Ovary (tissue), 7 donors: ENCODE measurements at regions not wholly inside any gene's neighbourhood (a gene's known extent, or its start where the extent isn't known, plus 50 kb on each side); places are given as distances from the start of the nearest gene placed in this dataset.

Experiments used
- DNase-seq, 5 donors: peaks; one replicate each; pipeline ENCODE4 v3.0.0-alpha.2; 2019 to 2020
- H3K27ac ChIP-seq, 2 donors: fragments of 200-600 bp; one replicate each; pipeline versions ENCODE4 v1.5.1 to v1.8.0; 2019 to 2022
- H3K27me3 ChIP-seq: fragments of 200-600 bp; one replicate; pipeline ENCODE4 v1.8.0; 2022
- H3K36me3 ChIP-seq: fragments of 200-600 bp; sonication (generic); one replicate; pipeline ENCODE4 v1.5.1; 2019
- H3K4me1 ChIP-seq: one replicate; pipeline ENCODE4 v1.8.1; 2013; ENCODE audit warnings: mild to moderate bottlenecking, moderate library complexity; ENCODE audit not compliant: insufficient read depth
- H3K4me3 ChIP-seq: fragments of 200-600 bp; sonication (generic); one replicate; pipeline ENCODE4 v1.5.1; 2017
- H3K9me3 ChIP-seq, 2 donors: fragments of 200-600 bp in 1 of 2; sonication (generic) in 1 of 2; one replicate each; pipeline versions ENCODE4 v1.5.1 to v1.8.1; 2013 to 2019; ENCODE audit warnings: mild to moderate bottlenecking in 1 of 2, moderate library complexity in 1 of 2
- EP300 ChIP-seq: sonication (generic); formaldehyde crosslinking; IDR thresholded peaks from one replicate; pipeline ENCODE4 v1.6.1; 2017; ENCODE audit warnings: antibody characterized with exemption
- POLR2A ChIP-seq: fragments of 450-650 bp; IDR thresholded peaks from one replicate; pipeline ENCODE4 v1.6.1; 2017; ENCODE audit warnings: antibody characterized with exemption, mild to moderate bottlenecking, moderate library complexity
- WGBS, 3 donors: extraction: QIAGEN DNeasy Blood & Tissue Kit in 1 of 3; methylation state at CpG; one replicate each; pipeline versions ENCODE4 v1.1.5 to v1.1.7; 2013 to 2017; 5-methylcytosine and 5-hydroxymethylcytosine counted together
- intact Hi-C, 4 donors: fragments of 100-400 bp; cut with DNase I; formaldehyde crosslinking; loops; one replicate each; pipeline versions ENCODE4 v1.11.0 to v1.15.1; 2022 to 2023
- TF ChIP-seq, protein P1 (sequence below), 3 donors: fragments of 450-650 bp in 2 of 3; fragments of 200-600 bp in 1 of 3; IDR thresholded peaks; one replicate each; pipeline versions ENCODE4 v1.5.1 to v1.8.0; 2016 to 2022; ENCODE audit warnings: antibody characterized with exemption in 3 of 3, mild to moderate bottlenecking in 1 of 3
- donor health status: DM: no; HTN: no; CAD: no; lungs with moderate emphysema.
- donor health status: DM: no; HTN: no; CAD: no.
- donor health status: Bipolar disorder and iron deficiency.
- donor health status: DM: no; HTN: no; CAD: no.
- donor health status: DM: yes; HTN: yes; CAD: no.

DNA sequence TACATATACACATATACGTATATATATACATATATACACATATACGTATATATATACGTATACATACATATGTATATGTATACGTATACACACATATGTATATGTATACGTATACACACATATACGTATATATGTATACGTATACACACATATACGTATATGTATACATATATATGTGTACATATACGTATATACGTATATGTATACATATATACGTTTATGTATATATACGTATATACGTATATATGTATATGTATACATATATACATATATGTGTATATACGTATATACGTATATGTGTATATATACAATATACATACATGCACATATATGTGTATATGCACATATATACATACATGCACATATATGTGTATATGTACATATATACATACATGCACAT lies 396.2 kb upstream of the DUSP10 start:
- no peaks in the 10 kb centered on the region for H3K4me1 ChIP-seq
- no peak for DNase-seq
- intact Hi-C loops = no loop called here
- no peaks in the 10 kb centered on the region for H3K36me3 ChIP-seq
- H3K27ac ChIP-seq = no peak overlapping the region
- no peak overlapping the region for H3K4me3 ChIP-seq
- 89 to 93% (median 89%) methylated on average over 15 of the region's 15 CpGs for whole genome bisulfite sequencing, 3 donors
- TF ChIP-seq, protein P1, sequence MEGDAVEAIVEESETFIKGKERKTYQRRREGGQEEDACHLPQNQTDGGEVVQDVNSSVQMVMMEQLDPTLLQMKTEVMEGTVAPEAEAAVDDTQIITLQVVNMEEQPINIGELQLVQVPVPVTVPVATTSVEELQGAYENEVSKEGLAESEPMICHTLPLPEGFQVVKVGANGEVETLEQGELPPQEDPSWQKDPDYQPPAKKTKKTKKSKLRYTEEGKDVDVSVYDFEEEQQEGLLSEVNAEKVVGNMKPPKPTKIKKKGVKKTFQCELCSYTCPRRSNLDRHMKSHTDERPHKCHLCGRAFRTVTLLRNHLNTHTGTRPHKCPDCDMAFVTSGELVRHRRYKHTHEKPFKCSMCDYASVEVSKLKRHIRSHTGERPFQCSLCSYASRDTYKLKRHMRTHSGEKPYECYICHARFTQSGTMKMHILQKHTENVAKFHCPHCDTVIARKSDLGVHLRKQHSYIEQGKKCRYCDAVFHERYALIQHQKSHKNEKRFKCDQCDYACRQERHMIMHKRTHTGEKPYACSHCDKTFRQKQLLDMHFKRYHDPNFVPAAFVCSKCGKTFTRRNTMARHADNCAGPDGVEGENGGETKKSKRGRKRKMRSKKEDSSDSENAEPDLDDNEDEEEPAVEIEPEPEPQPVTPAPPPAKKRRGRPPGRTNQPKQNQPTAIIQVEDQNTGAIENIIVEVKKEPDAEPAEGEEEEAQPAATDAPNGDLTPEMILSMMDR (IDR thresholded peaks at IDR 0.05) = no peak
- TF ChIP-seq POLR2A = no peak
- no peak for TF ChIP-seq EP300
- H3K27me3 ChIP-seq = no peaks in the 10 kb centered on the region
- no peaks in the 10 kb centered on the region for H3K9me3 ChIP-seq

DNA sequence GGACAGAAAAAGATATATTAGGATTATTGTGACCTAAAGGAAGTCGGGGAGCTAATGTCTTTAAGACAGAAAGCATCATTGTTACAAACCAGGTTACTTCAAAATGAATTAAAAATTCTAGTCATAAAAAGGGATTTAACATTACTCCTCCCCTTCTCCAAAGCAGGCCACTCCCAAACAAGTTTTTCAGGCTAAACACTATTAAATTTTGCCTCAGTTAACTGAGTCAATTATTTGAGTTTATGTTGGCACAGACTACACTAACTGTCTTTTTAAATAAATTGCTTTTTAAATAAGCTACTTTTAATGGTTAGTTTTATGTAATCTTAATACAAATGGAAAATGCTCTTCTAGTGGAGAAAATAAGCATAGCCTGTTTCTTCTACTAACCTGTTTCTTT lies 395.0 kb upstream of the DUSP10 start:
- TF ChIP-seq EP300 (no peak), POLR2A (no peak)
- TF ChIP-seq, protein P1 (IDR thresholded peaks at IDR 0.05) = no peak
- Histone ChIP-seq H3K27me3 (no peaks in the 10 kb centered on the region), H3K9me3 (no peaks in the 10 kb centered on the region), H3K27ac (no peak overlapping the region), H3K4me1 (no peaks in the 10 kb centered on the region), H3K4me3 (no peak overlapping the region), H3K36me3 (no peaks in the 10 kb centered on the region)
- intact Hi-C loops = no loop called here
- 60 to 82% (median 70%) methylated on average over 1 of the region's 1 CpG for WGBS, 3 donors
- DNase-seq = no peak

DNA sequence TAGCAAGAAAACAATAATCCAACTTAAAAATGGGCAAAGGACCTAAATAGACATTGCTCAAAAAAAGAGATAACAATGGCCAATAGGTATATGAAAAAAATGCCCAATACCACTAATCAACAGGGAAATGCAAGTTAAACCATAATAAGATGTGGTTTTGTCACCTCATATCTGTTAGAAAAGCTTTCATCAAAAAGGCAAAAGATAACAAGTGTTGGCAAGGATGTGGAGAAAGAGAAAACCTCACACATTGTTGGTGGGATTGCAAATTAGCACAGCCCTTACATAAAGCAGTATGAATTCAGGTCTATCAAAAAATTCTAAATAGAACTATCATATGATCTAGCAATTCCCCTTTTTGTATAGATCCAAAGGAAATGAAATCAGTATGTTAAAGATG lies 387.2 kb upstream of the DUSP10 start:
- Histone ChIP-seq H3K4me3 (no peak overlapping the region), H3K4me1 (no peaks in the 10 kb centered on the region), H3K27me3 (no peaks in the 10 kb centered on the region), H3K27ac (no peak overlapping the region), H3K36me3 (no peaks in the 10 kb centered on the region), H3K9me3 (no peaks in the 10 kb centered on the region)
- no peak for TF ChIP-seq POLR2A
- TF ChIP-seq, protein P1 (IDR thresholded peaks at IDR 0.05) = no peak
- TF ChIP-seq EP300 = no peak
- DNase-seq = no peak
- intact Hi-C loops = no loop called here

DNA sequence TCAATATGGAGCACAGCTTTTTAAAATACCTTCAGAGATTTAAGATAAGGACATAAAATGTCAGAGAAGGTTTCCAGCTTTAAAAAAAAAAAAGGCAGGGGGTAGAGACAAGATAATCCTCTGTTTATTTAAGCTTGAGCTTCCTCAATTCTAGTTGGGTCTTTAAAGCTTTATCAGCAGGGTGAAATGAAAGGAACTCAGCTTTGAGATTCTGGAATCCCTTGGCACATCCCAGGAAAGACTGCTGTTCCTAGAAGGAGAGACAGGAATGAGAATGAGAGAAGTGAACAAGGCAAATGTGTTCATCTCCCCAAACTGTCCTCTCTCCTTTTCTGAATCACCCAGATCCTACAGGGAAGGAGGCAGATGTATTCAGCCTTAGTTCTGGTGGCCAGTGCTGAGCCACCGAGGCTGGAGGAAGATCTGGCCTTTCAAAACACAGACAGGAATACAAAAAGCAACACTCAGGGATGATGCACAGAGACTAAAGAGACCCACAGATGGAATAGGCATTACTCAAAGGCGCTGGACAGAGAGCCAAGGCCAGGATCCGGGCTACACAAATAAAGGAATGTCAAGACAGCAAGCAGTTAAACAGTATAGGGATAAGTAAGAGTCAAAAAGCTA lies 385.8 kb upstream of the DUSP10 start:
- 74 to 75% (median 75%) methylated on average over 3 of the region's 3 CpGs for WGBS, 3 donors
- intact Hi-C loops = no loop called here
- Histone ChIP-seq H3K4me1 (no peaks in the 10 kb centered on the region), H3K4me3 (no peak overlapping the region), H3K9me3 (no peaks in the 10 kb centered on the region), H3K27ac (no peak overlapping the region), H3K36me3 (no peaks in the 10 kb centered on the region), H3K27me3 (no peaks in the 10 kb centered on the region)
- no peak for DNase-seq
- TF ChIP-seq, protein P1 (IDR thresholded peaks at IDR 0.05) = no peak
- TF ChIP-seq POLR2A (no peak), EP300 (no peak)
